CMK (cell line): ENCODE measurements at regions not wholly inside any gene's neighbourhood (a gene's known extent, or its start where the extent isn't known, plus 50 kb on each side); places are given as distances from the start of the nearest gene placed in this dataset.
"Not testable (repeated sequence)": the region's sequence is repeated elsewhere in the genome, so short reads cannot be mapped to it uniquely, and the experiment has no call there.

ENCODE experiments used
- DNase-seq: peaks from one replicate; pipeline ENCODE4 v3.0.0-alpha.2; 2010; ENCODE audit warnings: low read depth

- DNase-seq: no peak
These were observed 2747.1 kb downstream of the PCDH7 start for GRCh38 chr4:33467291-33467690.

- DNase-seq: no peak
These were observed 2750.6 kb downstream of the PCDH7 start for GRCh38 chr4:33470805-33471204.

DNA sequence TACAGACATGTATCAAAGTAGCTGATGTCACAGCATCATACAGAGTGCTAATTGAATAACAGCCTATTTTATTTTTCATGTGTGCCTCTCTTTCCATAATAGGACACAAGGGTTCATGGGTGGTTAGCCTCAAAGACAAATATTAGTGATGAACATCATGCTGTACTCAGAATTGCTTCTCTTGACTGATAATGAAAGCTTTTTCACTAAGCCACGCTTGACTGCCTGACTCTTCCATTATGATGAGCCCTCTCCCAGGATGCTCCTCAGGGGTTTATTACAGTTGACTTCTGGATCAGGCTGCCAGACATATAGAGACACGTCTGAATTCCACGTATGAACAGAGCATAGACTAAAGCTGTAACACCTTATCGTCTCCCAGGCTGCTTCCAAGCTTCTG, 2757.5 kb downstream of the PCDH7 start:
- DNase-seq: no peak

GRCh38 chr4:33482773-33483172, 2761.5 kb downstream of the ARAP2 start:
- no peak for DNase-seq

- no peak for DNase-seq
These were observed 2759.2 kb downstream of the ARAP2 start for GRCh38 chr4:33485111-33485510.

GRCh38 chr4:33493231-33493630, 2751.1 kb downstream of the ARAP2 start:
- DNase-seq: no peak

DNA sequence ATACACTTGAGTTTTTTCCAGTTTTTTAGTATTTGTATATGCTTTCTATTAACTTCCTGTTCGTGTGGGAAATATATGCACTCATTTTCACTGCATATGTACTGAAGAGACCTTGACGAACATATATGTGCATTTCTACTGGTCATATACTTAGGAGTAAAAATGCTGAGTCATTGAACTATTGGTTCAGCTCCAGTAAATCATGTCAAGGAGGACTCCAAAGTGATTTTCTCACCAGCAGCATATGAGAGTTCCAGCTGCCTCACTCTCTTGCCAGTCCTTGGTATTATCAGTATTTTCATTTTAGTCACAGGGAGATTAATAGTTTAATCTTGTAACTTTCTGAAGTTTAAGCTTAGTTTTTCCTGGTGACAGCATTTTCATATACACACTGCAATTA, 2750.2 kb downstream of the ARAP2 start:
- no peak for DNase-seq

- DNase-seq: not testable (repeated sequence)
These were observed 2742.7 kb downstream of the ARAP2 start for GRCh38 chr4:33501587-33501986.

DNA sequence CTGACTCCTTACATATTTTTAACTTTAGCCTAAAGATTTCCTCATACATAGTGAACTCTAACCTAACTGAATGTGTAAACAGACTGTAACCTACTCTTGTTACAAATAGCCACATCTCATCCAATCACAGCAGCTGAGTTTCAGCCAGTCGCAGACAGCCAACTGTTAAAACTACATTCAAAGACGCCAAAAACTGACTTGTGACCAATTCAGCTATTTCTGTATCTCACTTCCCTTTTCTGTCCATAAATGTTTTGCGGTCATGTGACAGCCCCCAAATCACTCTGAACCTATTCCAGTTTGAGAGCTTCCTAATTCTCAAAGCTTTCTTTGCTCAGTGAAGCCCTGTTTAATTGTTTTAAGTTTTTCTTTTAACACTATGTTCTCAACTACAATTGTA, 2731.9 kb downstream of the ARAP2 start:
- DNase-seq: no peak

DNA sequence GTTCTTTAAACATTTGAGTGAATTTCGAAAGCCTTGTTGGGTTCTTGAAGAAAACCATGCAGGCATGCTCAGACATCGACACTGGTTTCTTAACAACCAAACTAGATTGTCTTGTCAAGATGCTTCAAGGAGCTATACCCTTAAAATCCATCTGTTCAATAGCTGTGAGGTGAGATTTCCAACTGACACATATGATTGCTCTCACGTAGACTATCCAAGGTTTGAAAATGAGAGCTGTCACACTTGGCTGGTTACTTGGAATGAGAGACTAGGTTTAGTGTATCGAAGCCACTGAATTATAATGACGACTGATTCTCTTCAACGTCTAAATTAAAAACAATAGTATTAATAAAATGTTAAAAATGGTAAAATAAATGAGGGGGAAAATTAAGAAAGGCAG, 2725.5 kb downstream of the ARAP2 start:
- DNase-seq: no peak

DNA sequence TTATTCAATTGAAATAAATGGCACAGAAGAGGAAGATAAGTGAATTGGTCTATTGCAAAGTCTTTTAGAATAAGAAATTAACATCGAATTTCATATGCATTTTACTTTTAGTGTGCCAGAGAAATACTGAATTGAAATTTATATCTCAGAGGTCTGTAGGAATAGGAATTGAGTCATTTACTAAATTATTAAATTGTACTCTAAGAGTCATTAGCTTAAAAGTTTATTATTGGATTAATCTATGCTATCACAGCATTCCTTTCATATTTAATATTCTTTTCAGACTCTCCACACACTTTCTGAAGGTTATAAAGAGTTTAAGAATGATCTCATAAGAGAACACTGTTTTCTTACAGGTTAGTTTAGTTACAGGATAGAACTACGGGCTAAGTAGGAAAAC, 2711.5 kb downstream of the ARAP2 start:
- DNase-seq: no peak

GRCh38 chr4:33536898-33537297, 2707.4 kb downstream of the ARAP2 start:
- DNase-seq: no peak

GRCh38 chr4:33537527-33537926, 2706.8 kb downstream of the ARAP2 start:
- DNase-seq: no peak

- DNase-seq: no peak
These were observed 2700.3 kb downstream of the ARAP2 start for GRCh38 chr4:33543941-33544450.

- DNase-seq: no peak
These were observed 2693.1 kb downstream of the ARAP2 start for GRCh38 chr4:33551244-33551643.

DNA sequence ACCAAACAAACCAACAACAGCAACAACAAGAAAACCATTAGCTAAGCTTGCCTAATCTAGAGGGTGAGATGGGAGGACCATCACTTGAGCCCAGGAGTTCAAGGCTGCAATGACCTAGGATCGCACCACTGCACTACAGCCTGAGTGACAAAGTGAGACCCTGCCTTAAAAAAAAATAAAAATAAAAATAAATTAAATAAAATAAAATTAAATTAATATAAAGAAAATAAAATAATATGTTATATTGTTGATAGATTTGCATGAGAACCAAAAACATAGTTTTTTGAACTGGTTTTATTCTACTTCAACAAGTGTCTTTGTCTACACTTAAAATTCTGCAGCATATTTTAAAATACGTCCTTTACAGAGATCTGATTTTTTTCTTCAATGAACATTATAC, 2683.1 kb downstream of the ARAP2 start:
- no peak for DNase-seq

- no peak for DNase-seq
These were observed 2677.7 kb downstream of the ARAP2 start for GRCh38 chr4:33566649-33567048.

- DNase-seq: no peak
These were observed 2666.5 kb downstream of the ARAP2 start for GRCh38 chr4:33577791-33578190.

DNA sequence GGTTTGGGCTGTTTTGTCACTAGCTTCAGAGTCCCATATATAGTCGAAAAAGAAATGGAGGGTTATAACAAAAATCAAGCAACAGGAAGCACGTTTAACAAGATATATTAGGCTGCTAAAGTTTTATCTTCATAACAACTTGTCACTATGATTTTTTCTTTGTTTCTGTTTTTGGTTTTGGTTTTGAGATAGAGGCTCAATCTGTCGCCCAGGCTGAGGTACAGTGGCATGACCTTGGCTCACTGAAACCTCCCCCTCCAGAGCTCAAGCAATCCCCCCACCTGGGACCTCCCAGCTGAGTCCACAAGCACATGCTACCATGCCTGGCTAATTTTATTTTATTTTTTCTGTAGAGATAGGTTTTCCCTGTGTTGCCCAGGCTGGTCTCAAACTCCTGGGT, 2664.4 kb downstream of the ARAP2 start:
- no peak for DNase-seq

GRCh38 chr4:33592701-33593100, 2651.6 kb downstream of the ARAP2 start:
- DNase-seq: no peak

- no peak for DNase-seq
These were observed 2637.4 kb downstream of the ARAP2 start for GRCh38 chr4:33606951-33607350.

GRCh38 chr4:33616121-33616520, 2628.2 kb downstream of the ARAP2 start:
- DNase-seq: no peak

GRCh38 chr4:33625748-33626147, 2618.6 kb downstream of the ARAP2 start:
- no peak for DNase-seq

DNA sequence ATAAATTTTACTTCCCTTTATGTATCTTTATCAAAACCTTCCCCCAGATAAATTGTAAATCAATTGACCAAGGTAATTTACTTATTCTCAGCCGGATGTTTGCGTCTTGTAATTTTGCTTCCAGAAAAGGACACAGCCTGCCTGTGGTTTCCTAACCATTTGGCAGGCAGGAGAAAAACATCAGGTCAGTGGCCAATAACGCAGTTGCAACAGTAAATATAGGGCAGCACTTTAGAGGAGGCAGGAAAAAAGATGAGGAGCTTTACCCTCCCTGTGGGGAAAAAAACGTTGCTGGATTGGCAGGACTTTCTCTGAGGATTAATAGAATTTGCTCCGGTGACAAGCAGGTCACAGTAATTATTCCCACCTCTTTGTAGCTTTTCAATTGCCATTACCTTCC, 2618.1 kb downstream of the ARAP2 start:
- DNase-seq: no peak

GRCh38 chr4:33628296-33628695, 2616.0 kb downstream of the ARAP2 start:
- no peak for DNase-seq
